ENCODE measurements at regions not wholly inside any gene's neighbourhood (a gene's known extent, or its start where the extent isn't known, plus 50 kb on each side); places are given as distances from the start of the nearest gene placed in this dataset.

GRCh38 chr3:1534252-1534651, 441.4 kb downstream of the CNTN6 start:
- TF ChIP-seq, protein P1, sequence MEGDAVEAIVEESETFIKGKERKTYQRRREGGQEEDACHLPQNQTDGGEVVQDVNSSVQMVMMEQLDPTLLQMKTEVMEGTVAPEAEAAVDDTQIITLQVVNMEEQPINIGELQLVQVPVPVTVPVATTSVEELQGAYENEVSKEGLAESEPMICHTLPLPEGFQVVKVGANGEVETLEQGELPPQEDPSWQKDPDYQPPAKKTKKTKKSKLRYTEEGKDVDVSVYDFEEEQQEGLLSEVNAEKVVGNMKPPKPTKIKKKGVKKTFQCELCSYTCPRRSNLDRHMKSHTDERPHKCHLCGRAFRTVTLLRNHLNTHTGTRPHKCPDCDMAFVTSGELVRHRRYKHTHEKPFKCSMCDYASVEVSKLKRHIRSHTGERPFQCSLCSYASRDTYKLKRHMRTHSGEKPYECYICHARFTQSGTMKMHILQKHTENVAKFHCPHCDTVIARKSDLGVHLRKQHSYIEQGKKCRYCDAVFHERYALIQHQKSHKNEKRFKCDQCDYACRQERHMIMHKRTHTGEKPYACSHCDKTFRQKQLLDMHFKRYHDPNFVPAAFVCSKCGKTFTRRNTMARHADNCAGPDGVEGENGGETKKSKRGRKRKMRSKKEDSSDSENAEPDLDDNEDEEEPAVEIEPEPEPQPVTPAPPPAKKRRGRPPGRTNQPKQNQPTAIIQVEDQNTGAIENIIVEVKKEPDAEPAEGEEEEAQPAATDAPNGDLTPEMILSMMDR (IDR thresholded peaks at IDR 0.05 in 2 of 3, conservative IDR thresholded peaks at IDR 0.05 in 1 of 3; ENCODE audit: insufficient read depth in 2 of 3, low read depth in 1 of 3, low read length in 3 of 3) = no peak
- no peak for TF ChIP-seq MAX (CRISPR knock-in tag; IDR thresholded peaks at IDR 0.05)
- no peak for TF ChIP-seq FOXK2 (conservative IDR thresholded peaks at IDR 0.05 in 1 of 2, IDR thresholded peaks at IDR 0.05 in 1 of 2; ENCODE audit: low read depth in 2 of 2)
- TF ChIP-seq HDGF (IDR thresholded peaks at IDR 0.05) = no peak
- TF ChIP-seq EP300 (IDR thresholded peaks at IDR 0.05; ENCODE audit: low read length) = no peak
